ENCODE measurements at regions not wholly inside any gene's neighbourhood (a gene's known extent, or its start where the extent isn't known, plus 50 kb on each side); places are given as distances from the start of the nearest gene placed in this dataset.

DNA sequence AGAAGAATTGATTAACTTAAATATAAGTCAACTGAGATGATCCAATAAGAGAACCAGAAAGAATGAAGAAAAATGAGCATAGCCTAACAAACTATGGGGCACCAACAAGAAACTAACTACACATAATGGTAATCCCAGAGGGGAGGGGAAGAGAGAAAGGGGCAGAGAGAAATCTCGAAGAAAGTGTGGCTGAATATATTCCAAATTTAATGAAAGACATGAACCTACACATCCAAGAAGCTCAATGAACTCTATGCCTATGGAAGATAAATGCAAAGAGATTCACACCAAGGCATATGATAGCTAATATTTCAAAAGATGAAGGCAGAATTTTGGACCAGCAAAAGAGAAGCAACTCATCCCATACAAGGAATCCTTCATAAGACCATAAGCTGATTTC lies 649.2 kb downstream of the ZEB2 start:
- Histone ChIP-seq H3K27me3 (ENCODE audit: control insufficient read depth in 4 of 4, insufficient read depth in 4 of 4, low read length in 3 of 4) (no peaks in the 10 kb centered on the region), H3K36me3 (ENCODE audit: control insufficient read depth in 4 of 4, insufficient read depth in 3 of 4, low read depth in 1 of 4, low read length in 3 of 4) (no peaks in the 10 kb centered on the region), H3K9ac (ENCODE audit: low read depth in 1 of 2, low read length in 2 of 2) (no peak overlapping the region), H3K27ac (ENCODE audit: low read depth in 1 of 2, low read length in 2 of 2) (no peak overlapping the region), H3K4me1 (ENCODE audit: control insufficient read depth in 4 of 4, insufficient read depth in 4 of 4, low read length in 3 of 4) (no peaks in the 10 kb centered on the region), H3K9me3 (ENCODE audit: control insufficient read depth in 4 of 4, low read length in 3 of 4) (peaks cover 0 to 11% (median 2%) of the 10 kb centered on the region in 4 donors), H3K4me3 (ENCODE audit: low read depth in 1 of 3, low read length in 3 of 3) (no peak overlapping the region)
- WGBS: 85% methylated on average over 1 of the region's 1 CpG
- TF ChIP-seq, protein P1, sequence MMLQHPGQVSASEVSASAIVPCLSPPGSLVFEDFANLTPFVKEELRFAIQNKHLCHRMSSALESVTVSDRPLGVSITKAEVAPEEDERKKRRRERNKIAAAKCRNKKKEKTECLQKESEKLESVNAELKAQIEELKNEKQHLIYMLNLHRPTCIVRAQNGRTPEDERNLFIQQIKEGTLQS (IDR thresholded peaks at IDR 0.05): no peak
- TF ChIP-seq RXRA (IDR thresholded peaks at IDR 0.05) (no peak), SP1 (IDR thresholded peaks at IDR 0.05) (no peak), NR2F2 (IDR thresholded peaks at IDR 0.05) (no peak), HNF4G (IDR thresholded peaks at IDR 0.05) (no peak)
- TF ChIP-seq, protein P2, sequence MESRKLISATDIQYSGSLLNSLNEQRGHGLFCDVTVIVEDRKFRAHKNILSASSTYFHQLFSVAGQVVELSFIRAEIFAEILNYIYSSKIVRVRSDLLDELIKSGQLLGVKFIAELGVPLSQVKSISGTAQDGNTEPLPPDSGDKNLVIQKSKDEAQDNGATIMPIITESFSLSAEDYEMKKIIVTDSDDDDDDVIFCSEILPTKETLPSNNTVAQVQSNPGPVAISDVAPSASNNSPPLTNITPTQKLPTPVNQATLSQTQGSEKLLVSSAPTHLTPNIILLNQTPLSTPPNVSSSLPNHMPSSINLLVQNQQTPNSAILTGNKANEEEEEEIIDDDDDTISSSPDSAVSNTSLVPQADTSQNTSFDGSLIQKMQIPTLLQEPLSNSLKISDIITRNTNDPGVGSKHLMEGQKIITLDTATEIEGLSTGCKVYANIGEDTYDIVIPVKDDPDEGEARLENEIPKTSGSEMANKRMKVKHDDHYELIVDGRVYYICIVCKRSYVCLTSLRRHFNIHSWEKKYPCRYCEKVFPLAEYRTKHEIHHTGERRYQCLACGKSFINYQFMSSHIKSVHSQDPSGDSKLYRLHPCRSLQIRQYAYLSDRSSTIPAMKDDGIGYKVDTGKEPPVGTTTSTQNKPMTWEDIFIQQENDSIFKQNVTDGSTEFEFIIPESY (IDR thresholded peaks at IDR 0.05): no peak
- no peak for DNase-seq (ENCODE audit: low spot score)

DNA sequence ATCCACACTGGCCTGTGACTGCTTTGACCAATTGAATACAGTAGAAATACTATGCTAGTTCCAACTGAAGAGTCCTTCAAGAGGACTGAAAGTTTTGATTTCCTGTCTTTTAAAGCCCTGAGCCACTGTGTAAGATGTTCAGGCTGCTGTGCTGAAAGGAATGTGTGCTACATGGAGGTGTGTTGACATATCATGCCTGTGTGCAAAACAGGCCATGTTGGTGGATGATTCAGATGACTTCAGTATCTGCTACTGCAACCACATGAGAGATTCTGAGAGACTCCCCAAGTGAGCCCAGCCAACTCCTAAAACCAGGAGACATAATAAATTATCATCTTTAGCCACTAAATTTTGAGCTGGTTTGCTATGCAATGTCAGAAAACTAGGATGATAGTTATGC lies 662.9 kb downstream of the ZEB2 start:
- no peak overlapping the region for H3K4me3 ChIP-seq (ENCODE audit: low read depth in 1 of 3, low read length in 3 of 3)
- H3K27ac ChIP-seq (ENCODE audit: low read depth in 1 of 2, low read length in 2 of 2): no peak overlapping the region
- H3K36me3 ChIP-seq (ENCODE audit: control insufficient read depth in 4 of 4, insufficient read depth in 3 of 4, low read depth in 1 of 4, low read length in 3 of 4): no peaks in the 10 kb centered on the region
- no peaks in the 10 kb centered on the region for H3K9me3 ChIP-seq (ENCODE audit: control insufficient read depth in 4 of 4, low read length in 3 of 4)
- H3K9ac ChIP-seq (ENCODE audit: low read depth in 1 of 2, low read length in 2 of 2): no peak overlapping the region
- H3K27me3 ChIP-seq (ENCODE audit: control insufficient read depth in 4 of 4, insufficient read depth in 4 of 4, low read length in 3 of 4): no peaks in the 10 kb centered on the region
- DNase-seq (ENCODE audit: low spot score): no peak
- no peak for TF ChIP-seq TAF1 (conservative IDR thresholded peaks at IDR 0.05)
- no peaks in the 10 kb centered on the region for H3K4me1 ChIP-seq (ENCODE audit: control insufficient read depth in 4 of 4, insufficient read depth in 4 of 4, low read length in 3 of 4)

DNA sequence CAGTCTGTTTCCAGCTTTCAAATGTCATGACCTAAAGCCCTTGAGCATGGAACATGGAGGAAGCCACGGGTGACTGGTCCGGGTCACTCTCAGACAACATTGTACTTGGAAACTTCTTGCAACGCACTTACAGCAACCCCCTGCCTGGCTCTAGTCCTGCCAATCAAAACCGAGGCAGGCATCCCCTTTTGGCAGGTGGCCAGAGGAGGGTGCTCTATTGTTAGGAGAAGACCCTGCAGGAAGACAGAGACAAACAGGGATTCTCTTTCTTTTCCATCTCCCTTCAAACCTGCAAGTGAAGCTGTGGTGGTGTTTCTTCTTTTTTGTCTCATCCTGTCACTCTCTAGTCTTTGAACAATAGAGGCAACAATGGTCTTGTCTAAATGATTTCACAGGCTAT lies 667.2 kb downstream of the ZEB2 start:
- Histone ChIP-seq H3K9me3 (ENCODE audit: control insufficient read depth in 4 of 4, low read length in 3 of 4) (no peaks in the 10 kb centered on the region), H3K36me3 (ENCODE audit: control insufficient read depth in 4 of 4, insufficient read depth in 3 of 4, low read depth in 1 of 4, low read length in 3 of 4) (no peaks in the 10 kb centered on the region), H3K4me1 (ENCODE audit: control insufficient read depth in 4 of 4, insufficient read depth in 4 of 4, low read length in 3 of 4) (no peaks in the 10 kb centered on the region), H3K9ac (ENCODE audit: low read depth in 1 of 2, low read length in 2 of 2) (no peak overlapping the region), H3K4me3 (ENCODE audit: low read depth in 1 of 3, low read length in 3 of 3) (no peak overlapping the region), H3K27ac (ENCODE audit: low read depth in 1 of 2, low read length in 2 of 2) (no peak overlapping the region), H3K27me3 (ENCODE audit: control insufficient read depth in 4 of 4, insufficient read depth in 4 of 4, low read length in 3 of 4) (no peaks in the 10 kb centered on the region)
- no peak for DNase-seq (ENCODE audit: low spot score)
- no peak for TF ChIP-seq EGR1 (IDR thresholded peaks at IDR 0.05; ENCODE audit: low read depth in 2 of 2)
- whole genome bisulfite sequencing: 23% methylated on average over 4 of the region's 4 CpGs

DNA sequence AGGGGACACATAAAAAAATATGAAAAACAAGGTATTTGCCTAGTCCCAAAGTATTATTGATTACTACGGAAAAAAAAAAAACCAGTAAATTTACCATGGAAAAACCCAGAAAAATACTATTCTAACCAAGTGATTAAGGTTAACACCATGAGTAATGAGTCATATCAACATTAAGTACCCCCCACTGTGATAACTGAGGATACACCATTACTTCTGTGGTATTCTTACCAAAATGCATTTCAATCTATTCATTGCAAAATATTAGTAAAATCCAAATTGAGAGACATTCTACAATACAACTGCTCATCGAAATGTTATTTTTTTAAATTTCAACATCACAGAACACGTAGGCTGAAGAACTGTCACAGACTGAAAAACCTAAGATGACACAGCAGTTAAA lies 669.8 kb downstream of the ZEB2 start:
- WGBS: 79% methylated on average over 3 of the region's 3 CpGs

More for the DNA sequence above, 669.8 kb downstream of the ZEB2 start:
- Histone ChIP-seq H3K4me1 (ENCODE audit: control insufficient read depth in 4 of 4, insufficient read depth in 4 of 4, low read length in 3 of 4) (no peaks in the 10 kb centered on the region), H3K27ac (ENCODE audit: low read depth in 1 of 2, low read length in 2 of 2) (no peak overlapping the region), H3K27me3 (ENCODE audit: control insufficient read depth in 4 of 4, insufficient read depth in 4 of 4, low read length in 3 of 4) (peaks cover 0 to 2% (median 0%) of the 10 kb centered on the region in 4 donors), H3K9ac (ENCODE audit: low read depth in 1 of 2, low read length in 2 of 2) (no peak overlapping the region), H3K4me3 (ENCODE audit: low read depth in 1 of 3, low read length in 3 of 3) (no peak overlapping the region), H3K9me3 (ENCODE audit: control insufficient read depth in 4 of 4, low read length in 3 of 4) (no peaks in the 10 kb centered on the region), H3K36me3 (ENCODE audit: control insufficient read depth in 4 of 4, insufficient read depth in 3 of 4, low read depth in 1 of 4, low read length in 3 of 4) (no peaks in the 10 kb centered on the region)
- no peak for TF ChIP-seq YY1 (IDR thresholded peaks at IDR 0.05)
- TF ChIP-seq NR2F2 (IDR thresholded peaks at IDR 0.05): no peak
- TF ChIP-seq, protein P3, sequence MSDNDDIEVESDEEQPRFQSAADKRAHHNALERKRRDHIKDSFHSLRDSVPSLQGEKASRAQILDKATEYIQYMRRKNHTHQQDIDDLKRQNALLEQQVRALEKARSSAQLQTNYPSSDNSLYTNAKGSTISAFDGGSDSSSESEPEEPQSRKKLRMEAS (IDR thresholded peaks at IDR 0.05): no peak
- no peak for TF ChIP-seq JUND (IDR thresholded peaks at IDR 0.05)
- TF ChIP-seq, protein P2 (IDR thresholded peaks at IDR 0.05): no peak
- TF ChIP-seq, protein P1 (IDR thresholded peaks at IDR 0.05): no peak
- no peak for TF ChIP-seq SP1 (IDR thresholded peaks at IDR 0.05)
- TF ChIP-seq FOXA1 (IDR thresholded peaks at IDR 0.05): no peak
- TF ChIP-seq, protein P4, sequence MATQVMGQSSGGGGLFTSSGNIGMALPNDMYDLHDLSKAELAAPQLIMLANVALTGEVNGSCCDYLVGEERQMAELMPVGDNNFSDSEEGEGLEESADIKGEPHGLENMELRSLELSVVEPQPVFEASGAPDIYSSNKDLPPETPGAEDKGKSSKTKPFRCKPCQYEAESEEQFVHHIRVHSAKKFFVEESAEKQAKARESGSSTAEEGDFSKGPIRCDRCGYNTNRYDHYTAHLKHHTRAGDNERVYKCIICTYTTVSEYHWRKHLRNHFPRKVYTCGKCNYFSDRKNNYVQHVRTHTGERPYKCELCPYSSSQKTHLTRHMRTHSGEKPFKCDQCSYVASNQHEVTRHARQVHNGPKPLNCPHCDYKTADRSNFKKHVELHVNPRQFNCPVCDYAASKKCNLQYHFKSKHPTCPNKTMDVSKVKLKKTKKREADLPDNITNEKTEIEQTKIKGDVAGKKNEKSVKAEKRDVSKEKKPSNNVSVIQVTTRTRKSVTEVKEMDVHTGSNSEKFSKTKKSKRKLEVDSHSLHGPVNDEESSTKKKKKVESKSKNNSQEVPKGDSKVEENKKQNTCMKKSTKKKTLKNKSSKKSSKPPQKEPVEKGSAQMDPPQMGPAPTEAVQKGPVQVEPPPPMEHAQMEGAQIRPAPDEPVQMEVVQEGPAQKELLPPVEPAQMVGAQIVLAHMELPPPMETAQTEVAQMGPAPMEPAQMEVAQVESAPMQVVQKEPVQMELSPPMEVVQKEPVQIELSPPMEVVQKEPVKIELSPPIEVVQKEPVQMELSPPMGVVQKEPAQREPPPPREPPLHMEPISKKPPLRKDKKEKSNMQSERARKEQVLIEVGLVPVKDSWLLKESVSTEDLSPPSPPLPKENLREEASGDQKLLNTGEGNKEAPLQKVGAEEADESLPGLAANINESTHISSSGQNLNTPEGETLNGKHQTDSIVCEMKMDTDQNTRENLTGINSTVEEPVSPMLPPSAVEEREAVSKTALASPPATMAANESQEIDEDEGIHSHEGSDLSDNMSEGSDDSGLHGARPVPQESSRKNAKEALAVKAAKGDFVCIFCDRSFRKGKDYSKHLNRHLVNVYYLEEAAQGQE (IDR thresholded peaks at IDR 0.05): no peak
- TF ChIP-seq RAD21 (IDR thresholded peaks at IDR 0.05): no peak
- no peak for TF ChIP-seq GABPA (IDR thresholded peaks at IDR 0.05 in 1 of 2, conservative IDR thresholded peaks at IDR 0.05 in 1 of 2)
- no peak for TF ChIP-seq HNF4A (conservative IDR thresholded peaks at IDR 0.05)
- no peak for TF ChIP-seq FOXA2 (IDR thresholded peaks at IDR 0.05)
- no peak for TF ChIP-seq TAF1 (conservative IDR thresholded peaks at IDR 0.05)
- TF ChIP-seq EGR1 (IDR thresholded peaks at IDR 0.05; ENCODE audit: low read depth in 2 of 2): no peak
- DNase-seq (ENCODE audit: low spot score): no peak
